AG10803 (cell line): ENCODE measurements at regions not wholly inside any gene's neighbourhood (a gene's known extent, or its start where the extent isn't known, plus 50 kb on each side); places are given as distances from the start of the nearest gene placed in this dataset.

Experiments used
- DNase-seq: peaks from one replicate; pipeline ENCODE4 v3.0.0; 2010; ENCODE audit warnings: low read depth
- H3K4me3 ChIP-seq: 2 replicates; pipeline ENCODE4 v1.5.1; 2011; ENCODE audit warnings: mild to moderate bottlenecking, low read length, control low read depth
- CTCF ChIP-seq: conservative IDR thresholded peaks from 2 replicates; pipeline ENCODE4 v1.5.1; 2011; ENCODE audit warnings: mild to moderate bottlenecking, low read length, control low read depth, inconsistent platforms

- H3K4me3 ChIP-seq, result no peak overlapping the region
- no peak; the same call in 1 of the 2 replicates for TF ChIP-seq CTCF
- peak; percentile 34 for DNase-seq
Measured at GRCh38 chr10:44476409-44477045, 91.6 kb upstream of the CXCL12 start.

DNA sequence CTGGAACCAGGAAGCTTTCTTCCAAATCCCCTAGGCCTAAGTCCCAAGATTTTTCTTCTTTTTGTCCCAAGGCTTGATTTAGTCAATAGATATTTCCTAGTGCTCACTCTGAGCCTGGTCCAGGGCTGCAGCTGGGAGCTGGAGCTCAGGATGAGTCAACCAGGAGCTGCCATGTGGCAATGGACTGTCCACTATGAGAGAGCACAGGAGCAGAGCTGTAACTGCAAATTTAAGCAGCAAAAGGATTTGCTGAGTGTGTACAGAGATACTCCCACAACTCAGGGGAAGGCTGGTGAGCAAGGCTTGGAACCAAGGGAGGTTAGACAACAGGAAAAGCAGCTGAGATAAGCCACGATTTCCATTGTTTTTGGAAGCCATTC lies 92.1 kb upstream of the CXCL12 start:
- DNase-seq, result peak; percentile 78
- H3K4me3 ChIP-seq, result no peak overlapping the region
- no peak for TF ChIP-seq CTCF

DNA sequence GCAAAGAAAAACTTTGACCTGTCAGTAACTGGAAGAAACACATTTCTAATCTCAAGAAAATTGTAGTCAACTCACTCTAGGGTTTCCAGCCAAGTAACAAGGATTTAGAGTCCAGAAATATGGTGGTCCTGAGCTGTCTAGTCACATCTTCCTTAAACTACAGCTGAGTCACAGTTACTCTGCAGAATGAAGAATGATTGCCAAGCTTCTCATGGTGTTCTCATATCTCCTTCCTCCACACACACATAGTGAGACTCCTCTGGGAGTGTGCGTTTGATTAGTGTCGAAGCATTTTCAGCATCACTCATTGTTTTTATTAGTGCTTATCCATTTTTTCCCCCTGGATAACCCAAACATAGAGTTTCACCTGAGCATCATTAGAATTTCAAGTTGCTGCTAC lies 93.1 kb upstream of the CXCL12 start:
- TF ChIP-seq CTCF, result no peak
- H3K4me3 ChIP-seq, result no peak overlapping the region
- peak; percentile 40 for DNase-seq

- no peak overlapping the region for H3K4me3 ChIP-seq
- DNase-seq, result no peak
Measured at GRCh38 chr10:44478876-44479705, 94.2 kb upstream of the CXCL12 start.

GRCh38 chr10:44492678-44493077 lies 107.8 kb upstream of the CXCL12 start:
- no peak for TF ChIP-seq CTCF
- DNase-seq, result no peak

More at GRCh38 chr10:44478876-44479705, 94.2 kb upstream of the CXCL12 start:
- TF ChIP-seq CTCF, result no peak

GRCh38 chr10:44498222-44498621 lies 113.3 kb upstream of the CXCL12 start:
- DNase-seq, result no peak
- TF ChIP-seq CTCF, result no peak
- no peak overlapping the region for H3K4me3 ChIP-seq

More at GRCh38 chr10:44492678-44493077, 107.8 kb upstream of the CXCL12 start:
- no peak overlapping the region for H3K4me3 ChIP-seq

GRCh38 chr10:44500451-44500850 lies 115.6 kb upstream of the CXCL12 start:
- no peak for TF ChIP-seq CTCF
- H3K4me3 ChIP-seq, result no peak overlapping the region
- DNase-seq, result no peak
